Ishikawa (cell line): ENCODE measurements at regions not wholly inside any gene's neighbourhood (a gene's known extent, or its start where the extent isn't known, plus 50 kb on each side); places are given as distances from the start of the nearest gene placed in this dataset.

Source experiments
- CEBPB ChIP-seq: IDR thresholded peaks from 2 replicates; pipeline ENCODE4 v1.6.1; 2012
- CREB1 ChIP-seq: IDR thresholded peaks from 2 replicates; pipeline ENCODE4 v1.6.1; 2012; ENCODE audit warnings: low read depth
- EGR1 ChIP-seq: IDR thresholded peaks from 2 replicates; pipeline ENCODE4 v1.6.1; 2012
- EP300 ChIP-seq: IDR thresholded peaks from 2 replicates; pipeline ENCODE4 v1.6.1; 2012; ENCODE audit warnings: borderline replicate concordance
- FOXM1 ChIP-seq: IDR thresholded peaks from 2 replicates; pipeline ENCODE4 v1.6.1; 2012; ENCODE audit warnings: low read depth, borderline replicate concordance
- MAX ChIP-seq: IDR thresholded peaks from 2 replicates; pipeline ENCODE4 v1.6.1; 2012
- NFIC ChIP-seq: IDR thresholded peaks from 2 replicates; pipeline ENCODE4 v1.6.1; 2012
- RAD21 ChIP-seq: IDR thresholded peaks from 2 replicates; pipeline ENCODE4 v1.6.1; 2012; ENCODE audit warnings: low read depth
- REST ChIP-seq: IDR thresholded peaks from 2 replicates; pipeline ENCODE4 v1.6.1; 2012; ENCODE audit warnings: low read depth, mild to moderate bottlenecking
- TAF1 ChIP-seq: IDR thresholded peaks from 2 replicates; pipeline ENCODE4 v1.6.1; 2012; ENCODE audit warnings: low read depth, mild to moderate bottlenecking
- TCF12 ChIP-seq: IDR thresholded peaks from 2 replicates; pipeline ENCODE4 v1.6.1; 2012; ENCODE audit warnings: low read depth
- TEAD4 ChIP-seq: IDR thresholded peaks from 2 replicates; pipeline ENCODE4 v1.6.1; 2012
- USF1 ChIP-seq: IDR thresholded peaks from 2 replicates; pipeline ENCODE4 v1.6.1; 2012
- YY1 ChIP-seq: IDR thresholded peaks from 2 replicates; pipeline ENCODE4 v1.6.1; 2012; ENCODE audit warnings: low read depth
- ZBTB7A ChIP-seq: IDR thresholded peaks from 2 replicates; pipeline ENCODE4 v1.6.1; 2012; ENCODE audit warnings: low read depth

GRCh38 chr11:47915374-47915773 is 65.0 kb upstream of the PTPRJ start:
- TF ChIP-seq CEBPB: no peak
- no peak for TF ChIP-seq EGR1
- TF ChIP-seq YY1: no peak
- no peak for TF ChIP-seq FOXM1
- no peak for TF ChIP-seq TAF1
- TF ChIP-seq CREB1: no peak
- no peak for TF ChIP-seq TCF12
- no peak for TF ChIP-seq USF1

- TF ChIP-seq TCF12 (no peak), REST (no peak), MAX (no peak), CREB1 (no peak), YY1 (no peak), ZBTB7A (no peak), CEBPB (no peak), TEAD4 (no peak), EP300 (no peak), FOXM1 (no peak), RAD21 (no peak), NFIC (no peak)
Observed at GRCh38 chr11:47914743-47915142, 65.6 kb upstream of the PTPRJ start.

GRCh38 chr11:47913529-47914244 is 65.5 kb upstream of the NUP160 start:
- no peak for TF ChIP-seq CEBPB
- TF ChIP-seq TEAD4: no peak
- TF ChIP-seq EGR1: no peak
- no peak for TF ChIP-seq YY1

- no peak for TF ChIP-seq MAX
- TF ChIP-seq TCF12: no peak
- no peak for TF ChIP-seq NFIC
- TF ChIP-seq TAF1: no peak
Observed at GRCh38 chr11:47912843-47913437, 64.8 kb upstream of the NUP160 start.

GRCh38 chr11:47911149-47911548 is 63.0 kb upstream of the NUP160 start:
- TF ChIP-seq REST: no peak
- no peak for TF ChIP-seq RAD21
- TF ChIP-seq TAF1: no peak

- TF ChIP-seq YY1 (no peak), USF1 (no peak), REST (no peak), CREB1 (no peak), TEAD4 (no peak), EP300 (no peak), ZBTB7A (no peak), FOXM1 (no peak), RAD21 (no peak), MAX (no peak), TAF1 (no peak), TCF12 (no peak)
Observed at GRCh38 chr11:47908198-47908597, 60.0 kb upstream of the NUP160 start.
